ENCODE measurements at regions not wholly inside any gene's neighbourhood (a gene's known extent, or its start where the extent isn't known, plus 50 kb on each side); places are given as distances from the start of the nearest gene placed in this dataset.

- H3K4me1 ChIP-seq, result no peaks in the 10 kb centered on the region
- H3K27me3 ChIP-seq (ENCODE audit: insufficient read depth in 3 of 3, low read length in 2 of 3), result peaks cover 0 to 2% (median 0%) of the 10 kb centered on the region in 3 donors
- no peak for TF ChIP-seq CTCF (IDR thresholded peaks at IDR 0.05)
- no peak overlapping the region for H3K27ac ChIP-seq
- WGBS, 3 donors, result 16 to 23% (median 16%) methylated on average over 6 of the region's 6 CpGs
- H3K9me3 ChIP-seq, result no peaks in the 10 kb centered on the region
- H3K4me3 ChIP-seq, result no peak overlapping the region
- DNase-seq (no peak), ATAC-seq (no peak)
- intact Hi-C loops (cut with DNase I), result no loop called here
- H3K36me3 ChIP-seq (ENCODE audit: insufficient read depth in 1 of 2, low read depth in 1 of 2), result no peaks in the 10 kb centered on the region
Measured at GRCh38 chr22:47309476-47309875, 547.0 kb downstream of the TBC1D22A start.

GRCh38 chr22:47308886-47309285, 546.4 kb downstream of the TBC1D22A start:
- intact Hi-C loops (cut with DNase I), result no loop called here
- no peak overlapping the region for H3K4me3 ChIP-seq
- H3K4me1 ChIP-seq, result no peaks in the 10 kb centered on the region
- H3K9me3 ChIP-seq, result no peaks in the 10 kb centered on the region
- ATAC-seq (no peak), DNase-seq (no peak)
- no peaks in the 10 kb centered on the region for H3K27me3 ChIP-seq (ENCODE audit: insufficient read depth in 3 of 3, low read length in 2 of 3)
- H3K27ac ChIP-seq, result no peak overlapping the region
- no peaks in the 10 kb centered on the region for H3K36me3 ChIP-seq (ENCODE audit: insufficient read depth in 1 of 2, low read depth in 1 of 2)
- no peak for TF ChIP-seq CTCF (IDR thresholded peaks at IDR 0.05)
- 82 to 88% (median 83%) methylated on average over 2 of the region's 2 CpGs for WGBS, 3 donors

- ATAC-seq, result no peak
- no peaks in the 10 kb centered on the region for H3K4me1 ChIP-seq
- no peak for DNase-seq
- WGBS, 3 donors, result 58 to 64% (median 58%) methylated on average over 6 of the region's 6 CpGs
- TF ChIP-seq CTCF (IDR thresholded peaks at IDR 0.05), result no peak
- intact Hi-C loops (cut with DNase I), result no loop called here
- no peaks in the 10 kb centered on the region for H3K9me3 ChIP-seq
- H3K4me3 ChIP-seq, result no peak overlapping the region
- H3K36me3 ChIP-seq (ENCODE audit: insufficient read depth in 1 of 2, low read depth in 1 of 2), result no peaks in the 10 kb centered on the region
- H3K27ac ChIP-seq, result no peak overlapping the region
- H3K27me3 ChIP-seq (ENCODE audit: insufficient read depth in 3 of 3, low read length in 2 of 3), result no peaks in the 10 kb centered on the region
Measured at GRCh38 chr22:47307822-47308221, 545.4 kb downstream of the TBC1D22A start.

GRCh38 chr22:47307326-47307725, 544.9 kb downstream of the TBC1D22A start:
- H3K4me1 ChIP-seq, result no peaks in the 10 kb centered on the region
- H3K4me3 ChIP-seq, result no peak overlapping the region
- no peak overlapping the region for H3K27ac ChIP-seq
- no peaks in the 10 kb centered on the region for H3K36me3 ChIP-seq (ENCODE audit: insufficient read depth in 1 of 2, low read depth in 1 of 2)
- 78 to 87% (median 79%) methylated on average over 5 of the region's 5 CpGs for WGBS, 3 donors
- ATAC-seq, result no peak
- no peaks in the 10 kb centered on the region for H3K9me3 ChIP-seq
- intact Hi-C loops (cut with DNase I), result no loop called here
- no peak for DNase-seq
- TF ChIP-seq CTCF (IDR thresholded peaks at IDR 0.05), result no peak
- H3K27me3 ChIP-seq (ENCODE audit: insufficient read depth in 3 of 3, low read length in 2 of 3), result no peaks in the 10 kb centered on the region

- no peaks in the 10 kb centered on the region for H3K36me3 ChIP-seq (ENCODE audit: insufficient read depth in 1 of 2, low read depth in 1 of 2)
- 92 to 93% (median 92%) methylated on average over 6 of the region's 6 CpGs for WGBS, 3 donors
- no peak overlapping the region for H3K27ac ChIP-seq
- no peaks in the 10 kb centered on the region for H3K9me3 ChIP-seq
- intact Hi-C loops (cut with DNase I), result no loop called here
- no peak for DNase-seq
- ATAC-seq, result no peak
- no peak overlapping the region for H3K4me3 ChIP-seq
- peaks cover 0 to 1% (median 0%) of the 10 kb centered on the region in 3 donors for H3K27me3 ChIP-seq (ENCODE audit: insufficient read depth in 3 of 3, low read length in 2 of 3)
- no peak for TF ChIP-seq CTCF (IDR thresholded peaks at IDR 0.05)
- no peaks in the 10 kb centered on the region for H3K4me1 ChIP-seq
Measured at GRCh38 chr22:47304854-47305253, 542.4 kb downstream of the TBC1D22A start.

Measured in psoas muscle (tissue), 7 donors.